Right cardiac atrium (tissue), 5 donors: ENCODE measurements at regions not wholly inside any gene's neighbourhood (a gene's known extent, or its start where the extent isn't known, plus 50 kb on each side); places are given as distances from the start of the nearest gene placed in this dataset.

Experiments
- ATAC-seq, 2 donors: fragments of 200-7000 bp; cut with Tn5 transposase; one replicate each; pipeline versions ENCODE4 v1.8.0 to v1.9.1; 2020; ENCODE audit warnings: moderate library complexity in 2 of 2, mild to moderate bottlenecking in 1 of 2
- DNase-seq, 3 donors: peaks; one replicate each; pipeline ENCODE4 v3.0.0-alpha.2; 2020
- H3K27ac ChIP-seq: one replicate; pipeline ENCODE4 v1.5.1; 2013; ENCODE audit warnings: mild to moderate bottlenecking, low read length, control low read depth, moderate library complexity
- H3K27me3 ChIP-seq: one replicate; pipeline ENCODE4 v1.6.1; 2013; ENCODE audit not compliant: control insufficient read depth, insufficient read depth
- H3K4me1 ChIP-seq: one replicate; pipeline ENCODE4 v1.6.1; 2013; ENCODE audit warnings: low read length; ENCODE audit not compliant: control insufficient read depth, insufficient read depth
- H3K4me3 ChIP-seq: one replicate; pipeline ENCODE4 v1.5.1; 2013; ENCODE audit warnings: low read length, control low read depth
- H3K9me3 ChIP-seq: one replicate; pipeline ENCODE4 v1.6.1; 2013; ENCODE audit warnings: low read length; ENCODE audit not compliant: control insufficient read depth
- WGBS: extraction: QIAGEN DNeasy Blood & Tissue Kit; methylation state at CpG from one replicate; pipeline ENCODE4 v1.1.7; 2013; 5-methylcytosine and 5-hydroxymethylcytosine counted together
- intact Hi-C, 4 donors: fragments of 100-400 bp; cut with DNase I; formaldehyde crosslinking; loops; one replicate each; pipeline versions ENCODE4 v1.11.0 to v1.14.0; 2022 to 2023
- donor health status: healthy with polysubstance abuse.
- donor health status: DM: no; HTN: yes; CAD: no.
- donor health status: DM: no; HTN: no; CAD: no.
- donor health status: DM: no; HTN: yes; CAD: no; lungs with severe emphysema.
- donor health status: DM: yes; HTN: yes; CAD: no.

DNA sequence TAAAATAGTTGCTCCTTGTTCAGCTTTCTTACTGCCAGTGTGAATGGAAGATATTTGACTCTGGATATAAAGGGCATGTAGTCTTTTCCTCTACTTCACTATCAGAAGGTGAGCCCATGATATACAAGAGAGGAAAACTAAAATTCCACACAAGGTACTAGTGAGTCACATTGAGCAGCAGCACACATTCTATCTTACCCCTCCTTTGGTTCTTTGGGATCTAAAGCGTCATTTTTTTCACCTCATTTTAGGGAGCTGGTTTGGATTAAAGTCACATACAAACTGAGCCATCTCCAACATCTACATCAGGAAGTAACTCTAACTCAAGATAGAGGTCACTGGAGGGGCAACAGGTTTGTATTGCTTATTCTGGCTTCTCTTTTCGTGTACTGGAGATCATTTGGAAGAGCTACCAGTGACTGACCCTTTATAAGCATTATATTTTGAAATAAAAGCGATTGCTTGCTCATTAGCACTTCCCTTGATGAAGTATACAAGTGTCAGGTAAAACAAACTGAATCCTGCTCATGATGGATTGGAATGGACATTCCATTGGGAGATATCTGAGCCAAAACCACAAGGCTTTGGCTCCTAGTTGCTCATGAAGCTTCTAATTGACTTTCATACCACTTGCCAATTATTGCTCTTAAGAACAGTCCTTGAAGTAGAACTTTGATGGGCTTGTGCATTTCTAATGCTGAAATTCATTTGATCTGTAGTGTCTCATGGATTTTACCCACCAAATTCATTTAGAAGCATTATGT, 124.1 kb downstream of the SPCS3 start:
- ATAC-seq (peak in 1 of 2 donors; percentile 44), DNase-seq (no peak)
- intact Hi-C loops, result no loop called here
- Histone ChIP-seq H3K4me1 (no peaks in the 10 kb centered on the region), H3K27me3 (no peaks in the 10 kb centered on the region), H3K9me3 (no peaks in the 10 kb centered on the region), H3K27ac (no peak overlapping the region), H3K4me3 (no peak overlapping the region)
- WGBS, result 50% methylated on average over 3 of the region's 3 CpGs

GRCh38 chr4:176444741-176445140, 125.0 kb downstream of the SPCS3 start:
- intact Hi-C loops, result no loop called here
- Histone ChIP-seq H3K27me3 (no peaks in the 10 kb centered on the region), H3K4me1 (no peaks in the 10 kb centered on the region), H3K4me3 (no peak overlapping the region), H3K9me3 (no peaks in the 10 kb centered on the region), H3K27ac (no peak overlapping the region)
- WGBS, result 73% methylated on average over 3 of the region's 3 CpGs
- ATAC-seq (no peak), DNase-seq (no peak)

DNA sequence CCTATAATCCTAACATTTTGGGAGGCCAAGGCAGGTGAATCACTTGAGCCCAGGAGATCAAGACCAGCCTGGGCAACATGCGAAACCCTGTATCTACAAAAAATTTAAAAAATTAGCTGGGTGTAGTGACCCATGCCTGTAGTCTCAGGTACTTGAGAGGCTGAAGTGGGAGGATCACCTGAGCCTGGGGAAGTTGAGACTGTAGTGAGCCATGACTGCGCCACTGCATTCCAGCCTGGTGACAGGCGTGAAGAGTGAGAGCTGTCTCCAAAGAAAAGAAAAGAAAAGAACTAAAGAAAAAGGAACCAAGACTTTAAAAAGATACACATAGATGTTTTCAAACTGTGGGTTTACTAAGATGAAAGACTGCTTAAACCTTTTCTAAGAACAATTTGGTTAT, 129.0 kb downstream of the SPCS3 start:
- H3K27me3 ChIP-seq, result no peaks in the 10 kb centered on the region
- 90% methylated on average over 3 of the region's 3 CpGs for WGBS
- H3K27ac ChIP-seq, result no peak overlapping the region
- H3K9me3 ChIP-seq, result no peaks in the 10 kb centered on the region
- intact Hi-C loops, result no loop called here
- no peak overlapping the region for H3K4me3 ChIP-seq
- no peaks in the 10 kb centered on the region for H3K4me1 ChIP-seq
- DNase-seq, result no peak
- ATAC-seq, result no peak

DNA sequence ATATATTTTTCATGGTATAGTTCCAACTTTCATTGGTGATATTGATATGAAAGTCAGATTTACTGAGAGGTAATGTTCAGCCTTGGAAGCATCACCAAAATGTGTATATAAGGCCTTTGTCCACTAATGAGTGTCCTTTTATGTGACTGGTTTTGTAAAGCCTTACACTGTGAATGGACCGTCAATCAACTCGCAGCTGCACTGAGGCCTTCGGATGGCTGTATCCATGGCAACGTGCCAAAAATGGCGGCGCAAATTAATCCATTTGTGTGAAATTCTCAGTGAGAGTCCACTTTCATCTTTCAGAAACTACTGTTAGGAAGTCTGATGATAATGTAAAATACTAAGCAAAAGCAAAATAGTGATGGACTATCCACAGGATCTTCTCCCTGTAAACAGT, 131.7 kb downstream of the SPCS3 start:
- H3K4me1 ChIP-seq, result no peaks in the 10 kb centered on the region
- intact Hi-C loops, result no loop called here
- no peak overlapping the region for H3K4me3 ChIP-seq
- DNase-seq (peak in 1 of 3 donors; percentile 17), ATAC-seq (no peak)
- 80% methylated on average over 6 of the region's 6 CpGs for WGBS
- H3K27me3 ChIP-seq, result no peaks in the 10 kb centered on the region
- H3K9me3 ChIP-seq, result no peaks in the 10 kb centered on the region
- H3K27ac ChIP-seq, result no peak overlapping the region

GRCh38 chr4:176453079-176453478, 133.3 kb downstream of the SPCS3 start:
- Histone ChIP-seq H3K27me3 (no peaks in the 10 kb centered on the region), H3K27ac (no peak overlapping the region), H3K4me1 (no peaks in the 10 kb centered on the region), H3K4me3 (no peak overlapping the region), H3K9me3 (no peaks in the 10 kb centered on the region)
- no peak for ATAC-seq
- DNase-seq, result no peak
- intact Hi-C loops, result no loop called here

GRCh38 chr4:176453658-176454057, 133.9 kb downstream of the SPCS3 start:
- H3K27ac ChIP-seq, result no peak overlapping the region
- DNase-seq (no peak), ATAC-seq (no peak)
- intact Hi-C loops, result no loop called here
- 91% methylated on average over 2 of the region's 2 CpGs for WGBS
- H3K9me3 ChIP-seq, result no peaks in the 10 kb centered on the region
- no peaks in the 10 kb centered on the region for H3K4me1 ChIP-seq
- no peak overlapping the region for H3K4me3 ChIP-seq
- no peaks in the 10 kb centered on the region for H3K27me3 ChIP-seq

- no peak for ATAC-seq
- H3K9me3 ChIP-seq, result no peaks in the 10 kb centered on the region
- H3K4me3 ChIP-seq, result no peak overlapping the region
- no peak for DNase-seq
- no peaks in the 10 kb centered on the region for H3K4me1 ChIP-seq
- H3K27me3 ChIP-seq, result no peaks in the 10 kb centered on the region
- intact Hi-C loops, result no loop called here
- no peak overlapping the region for H3K27ac ChIP-seq
- WGBS, result 85% methylated on average over 2 of the region's 2 CpGs
Observed at GRCh38 chr4:176464748-176465147, 145.0 kb downstream of the SPCS3 start.

DNA sequence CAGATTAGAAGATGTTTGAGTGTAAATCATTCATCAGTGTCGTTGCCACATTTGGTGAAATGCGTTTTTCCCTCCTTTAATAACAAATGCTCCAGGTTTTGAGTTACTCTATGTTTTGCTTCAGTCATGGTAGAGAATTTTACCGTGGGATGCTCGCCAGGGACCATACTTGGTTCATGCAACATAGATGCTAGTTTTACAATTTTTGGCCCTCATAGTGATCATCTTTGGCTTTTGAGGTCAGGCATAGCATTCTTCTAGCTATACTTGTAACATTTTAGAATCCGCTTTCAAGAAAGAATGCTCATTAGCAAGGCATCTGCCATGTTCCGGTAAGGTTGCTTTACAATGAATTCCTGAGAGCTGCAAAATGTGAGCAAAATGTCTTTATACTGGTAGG, 147.2 kb downstream of the SPCS3 start:
- no peak for DNase-seq
- Histone ChIP-seq H3K9me3 (no peaks in the 10 kb centered on the region), H3K27ac (no peak overlapping the region), H3K4me1 (no peaks in the 10 kb centered on the region), H3K27me3 (no peaks in the 10 kb centered on the region), H3K4me3 (no peak overlapping the region)
- WGBS, result 58% methylated on average over 6 of the region's 6 CpGs
- no peak for ATAC-seq
- intact Hi-C loops, result no loop called here

- ATAC-seq, result no peak
Observed at GRCh38 chr4:176469546-176469945, 149.8 kb downstream of the SPCS3 start.

GRCh38 chr4:176470671-176471070, 150.9 kb downstream of the SPCS3 start:
- 37% methylated on average over 4 of the region's 4 CpGs for WGBS
- no peak for DNase-seq
- Histone ChIP-seq H3K27ac (no peak overlapping the region), H3K4me3 (no peak overlapping the region), H3K9me3 (no peaks in the 10 kb centered on the region), H3K4me1 (no peaks in the 10 kb centered on the region), H3K27me3 (no peaks in the 10 kb centered on the region)
- intact Hi-C loops, result no loop called here
- ATAC-seq, result peak in 1 of 2 donors; percentile 72

More at GRCh38 chr4:176469546-176469945, 149.8 kb downstream of the SPCS3 start:
- Histone ChIP-seq H3K4me1 (no peaks in the 10 kb centered on the region), H3K9me3 (no peaks in the 10 kb centered on the region), H3K27ac (no peak overlapping the region), H3K27me3 (no peaks in the 10 kb centered on the region), H3K4me3 (no peak overlapping the region)
- no peak for DNase-seq
- intact Hi-C loops, result no loop called here

DNA sequence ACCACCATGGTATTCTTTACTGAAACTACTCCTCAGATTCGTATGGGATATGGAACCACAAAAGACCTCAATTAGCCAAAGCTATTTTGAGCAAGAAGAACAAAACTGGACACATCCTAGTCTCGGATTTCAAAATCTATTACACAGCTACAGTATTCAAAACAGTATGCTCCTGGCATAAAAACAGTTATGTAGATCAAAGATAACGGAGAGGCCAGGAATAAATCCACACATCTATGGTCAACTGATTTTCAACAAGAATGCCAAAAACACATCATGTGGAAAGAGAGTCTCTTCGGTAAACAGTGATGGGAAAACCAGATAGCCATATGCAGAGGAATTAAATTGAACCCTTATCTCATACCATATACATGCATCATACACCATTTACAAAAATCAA, 155.3 kb downstream of the SPCS3 start:
- no peak for ATAC-seq
- 84% methylated on average over 4 of the region's 4 CpGs for WGBS
- Histone ChIP-seq H3K27ac (no peak overlapping the region), H3K4me1 (no peaks in the 10 kb centered on the region), H3K27me3 (no peaks in the 10 kb centered on the region), H3K9me3 (no peaks in the 10 kb centered on the region), H3K4me3 (no peak overlapping the region)
- intact Hi-C loops, result no loop called here
- no peak for DNase-seq

GRCh38 chr4:176478076-176478475, 158.3 kb downstream of the SPCS3 start:
- no peaks in the 10 kb centered on the region for H3K9me3 ChIP-seq
- no peak for DNase-seq
- no peaks in the 10 kb centered on the region for H3K4me1 ChIP-seq
- no peak overlapping the region for H3K27ac ChIP-seq
- 30% methylated on average over 2 of the region's 2 CpGs for WGBS
- ATAC-seq, result no peak
- no peaks in the 10 kb centered on the region for H3K27me3 ChIP-seq
- H3K4me3 ChIP-seq, result no peak overlapping the region
- intact Hi-C loops, result no loop called here
